Fibroblast of pulmonary artery (primary cell): ENCODE measurements at regions not wholly inside any gene's neighbourhood (a gene's known extent, or its start where the extent isn't known, plus 50 kb on each side); places are given as distances from the start of the nearest gene placed in this dataset.

Source experiments
- DNase-seq: peaks from one replicate; pipeline ENCODE4 v3.0.0-alpha.2; 2010; ENCODE audit warnings: low read depth
- H3K4me3 ChIP-seq: replicated peaks from 2 replicates; pipeline ENCODE4 v1.5.1; 2011; ENCODE audit warnings: low read depth, mild to moderate bottlenecking, control low read depth, low read length, moderate library complexity
- CTCF ChIP-seq: IDR thresholded peaks from 2 replicates; pipeline ENCODE4 v1.5.1; 2011; ENCODE audit warnings: mild to moderate bottlenecking, control low read depth, low read length, inconsistent platforms; ENCODE audit errors: missing control alignments

DNA sequence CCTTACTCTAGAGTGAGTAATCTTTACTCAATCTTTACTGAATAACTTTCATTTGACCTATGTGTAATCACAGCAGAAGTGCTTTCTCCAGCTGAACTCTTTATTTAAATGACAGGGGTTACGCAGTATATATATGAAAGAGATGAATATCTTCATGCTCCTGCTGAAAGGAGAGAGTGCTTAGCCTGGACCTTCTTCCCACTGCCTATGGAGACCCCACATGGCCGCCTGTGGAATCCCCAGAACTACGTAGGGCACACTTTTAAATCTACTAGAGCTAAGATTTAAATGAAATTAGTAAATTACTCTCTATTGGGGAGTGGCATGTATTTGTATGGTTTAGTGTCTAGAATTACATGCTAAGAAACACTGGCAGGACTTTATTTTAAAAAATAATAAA is 391.2 kb downstream of the ANKRD50 start:
- H3K4me3 ChIP-seq = no peak overlapping the region
- peak; percentile 24 for TF ChIP-seq CTCF
- DNase-seq = peak; percentile 35

- no peak overlapping the region for H3K4me3 ChIP-seq
- TF ChIP-seq CTCF = peak; percentile 38
- DNase-seq = peak; percentile 78
Measured at GRCh38 chr4:124322234-124323065, 390.1 kb downstream of the ANKRD50 start.

- TF ChIP-seq CTCF = no peak
- DNase-seq = no peak
- H3K4me3 ChIP-seq = no peak overlapping the region
Measured at GRCh38 chr4:124325690-124326089, 386.8 kb downstream of the ANKRD50 start.

DNA sequence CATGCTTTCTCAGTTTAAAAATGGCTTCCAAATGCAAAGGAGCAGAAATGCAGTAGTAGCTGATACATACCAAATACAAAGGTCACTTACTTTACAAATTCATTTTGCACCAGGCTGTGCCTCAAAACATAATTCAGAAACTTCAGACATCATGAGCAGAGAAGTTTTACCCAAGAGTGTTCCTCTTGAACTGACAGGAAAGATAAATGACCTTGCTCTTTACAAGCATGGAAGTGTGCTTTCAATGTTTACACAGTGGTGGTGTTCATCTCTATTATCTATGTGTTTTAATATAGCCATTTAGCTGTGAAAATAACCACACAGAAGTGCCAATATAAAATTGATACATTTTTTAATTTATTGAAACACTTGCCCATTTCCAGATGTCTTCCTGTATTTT is 383.4 kb downstream of the ANKRD50 start:
- no peak overlapping the region for H3K4me3 ChIP-seq
- no peak for TF ChIP-seq CTCF
- DNase-seq = no peak

DNA sequence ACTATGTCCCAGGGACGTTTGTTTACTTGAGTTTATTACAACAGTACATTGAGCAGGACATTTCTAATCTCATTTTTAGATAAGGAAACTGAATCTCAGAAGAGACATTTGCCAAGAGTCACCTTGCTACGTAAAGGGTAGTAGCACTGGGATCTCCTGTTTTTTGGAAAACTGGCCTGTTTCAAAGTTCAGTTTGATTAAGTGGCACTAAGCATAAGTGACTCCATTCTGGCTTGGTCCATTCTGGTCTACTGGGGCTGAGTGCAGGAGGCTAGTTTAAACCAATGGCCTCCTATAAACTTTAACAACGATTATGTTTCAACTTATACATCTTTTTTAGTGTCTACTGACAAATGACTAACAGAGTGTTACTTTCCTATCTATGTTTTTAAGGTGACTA is 382.5 kb downstream of the ANKRD50 start:
- H3K4me3 ChIP-seq = no peak overlapping the region
- DNase-seq = no peak
- TF ChIP-seq CTCF = no peak

- TF ChIP-seq CTCF = no peak
- no peak overlapping the region for H3K4me3 ChIP-seq
- no peak for DNase-seq
Measured at GRCh38 chr4:124331781-124332180, 380.8 kb downstream of the ANKRD50 start.

GRCh38 chr4:124333466-124333865 is 379.1 kb downstream of the ANKRD50 start:
- no peak for TF ChIP-seq CTCF
- H3K4me3 ChIP-seq = no peak overlapping the region
- DNase-seq = no peak
